Breast epithelium (tissue), 3 donors: ENCODE measurements at regions not wholly inside any gene's neighbourhood (a gene's known extent, or its start where the extent isn't known, plus 50 kb on each side); places are given as distances from the start of the nearest gene placed in this dataset.

Experiments
- CTCF ChIP-seq, 3 donors: fragments of 450-650 bp; IDR thresholded peaks; one replicate each; pipeline ENCODE4 v1.5.1; 2016 to 2017; ENCODE audit warnings: antibody characterized with exemption in 3 of 3, mild to moderate bottlenecking in 3 of 3, moderate library complexity in 3 of 3
- POLR2A ChIP-seq: fragments of 450-650 bp; IDR thresholded peaks from one replicate; pipeline ENCODE4 v1.6.1; 2016; ENCODE audit warnings: antibody characterized with exemption, mild to moderate bottlenecking, moderate library complexity
- POLR2AphosphoS5 ChIP-seq, 3 donors: sonication (generic); formaldehyde crosslinking; IDR thresholded peaks; one replicate each; pipeline ENCODE4 v1.6.1; 2017; ENCODE audit warnings: antibody characterized with exemption in 3 of 3

- TF ChIP-seq CTCF (IDR thresholded peaks at IDR 0.05) (no peak), POLR2AphosphoS5 (IDR thresholded peaks at IDR 0.05) (no peak), POLR2A (no peak)
Measured at GRCh38 chr19:29431332-29431731, 94.5 kb upstream of the VSTM2B start.
